K562 (cell line): ENCODE measurements at regions not wholly inside any gene's neighbourhood (a gene's known extent, or its start where the extent isn't known, plus 50 kb on each side); places are given as distances from the start of the nearest gene placed in this dataset.

Experiments used
- CTCF ChIP-seq, 3 experiments: IDR thresholded peaks in 2 of 3; conservative IDR thresholded peaks in 1 of 3; 2 replicates each; pipeline ENCODE4 v1.5.1; 2011 to 2012; ENCODE audit warnings: low read length in 3 of 3, mild to moderate bottlenecking in 3 of 3, control low read depth in 2 of 3, improper control_type of control experiment in 1 of 3, inconsistent platforms in 1 of 3, low read depth in 1 of 3, mixed read lengths in 1 of 3, moderate library complexity in 1 of 3; ENCODE audit not compliant: insufficient read depth in 2 of 3
- ELK1 ChIP-seq: sonication (generic); formaldehyde crosslinking; IDR thresholded peaks from 2 replicates; pipeline ENCODE4 v1.8.1; 2022; ENCODE audit warnings: missing genetic modification reagents
- KLF16 ChIP-seq: IDR thresholded peaks from 2 replicates; pipeline ENCODE4 v1.6.1; 2016; ENCODE audit warnings: antibody characterized with exemption
- NFIC ChIP-seq: fragments of 450-650 bp; IDR thresholded peaks from 2 replicates; pipeline ENCODE4 v1.6.1; 2017; ENCODE audit warnings: mild to moderate bottlenecking, inconsistent platforms
- RBM34 ChIP-seq: fragments of 200-400 bp; formaldehyde crosslinking; IDR thresholded peaks from 2 replicates; pipeline ENCODE4 v1.6.1; 2018; ENCODE audit warnings: low read length, borderline replicate concordance; ENCODE audit not compliant: insufficient read depth
- SIN3B ChIP-seq: fragments of 450-650 bp; IDR thresholded peaks from 2 replicates; pipeline ENCODE4 v1.6.1; 2017; ENCODE audit warnings: low read depth, mild to moderate bottlenecking, moderate library complexity
- SMARCB1 ChIP-seq: IDR thresholded peaks from 2 replicates; pipeline ENCODE4 v1.6.1; 2011; ENCODE audit warnings: improper control_type of control experiment, low read depth; ENCODE audit not compliant: insufficient read length
- ZNF668 ChIP-seq: fragments of 250-450 bp; sonication (Bioruptor Pico); IDR thresholded peaks from 2 replicates; pipeline ENCODE4 v1.8.0; 2022; ENCODE audit warnings: mild to moderate bottlenecking, inconsistent platforms
- TF ChIP-seq, protein P1 (sequence below): fragments of 450-650 bp; IDR thresholded peaks from 2 replicates; pipeline ENCODE4 v1.6.1; 2016; ENCODE audit warnings: low read depth

- TF ChIP-seq RBM34 = no peak
- no peak for TF ChIP-seq KLF16
- TF ChIP-seq, protein P1, sequence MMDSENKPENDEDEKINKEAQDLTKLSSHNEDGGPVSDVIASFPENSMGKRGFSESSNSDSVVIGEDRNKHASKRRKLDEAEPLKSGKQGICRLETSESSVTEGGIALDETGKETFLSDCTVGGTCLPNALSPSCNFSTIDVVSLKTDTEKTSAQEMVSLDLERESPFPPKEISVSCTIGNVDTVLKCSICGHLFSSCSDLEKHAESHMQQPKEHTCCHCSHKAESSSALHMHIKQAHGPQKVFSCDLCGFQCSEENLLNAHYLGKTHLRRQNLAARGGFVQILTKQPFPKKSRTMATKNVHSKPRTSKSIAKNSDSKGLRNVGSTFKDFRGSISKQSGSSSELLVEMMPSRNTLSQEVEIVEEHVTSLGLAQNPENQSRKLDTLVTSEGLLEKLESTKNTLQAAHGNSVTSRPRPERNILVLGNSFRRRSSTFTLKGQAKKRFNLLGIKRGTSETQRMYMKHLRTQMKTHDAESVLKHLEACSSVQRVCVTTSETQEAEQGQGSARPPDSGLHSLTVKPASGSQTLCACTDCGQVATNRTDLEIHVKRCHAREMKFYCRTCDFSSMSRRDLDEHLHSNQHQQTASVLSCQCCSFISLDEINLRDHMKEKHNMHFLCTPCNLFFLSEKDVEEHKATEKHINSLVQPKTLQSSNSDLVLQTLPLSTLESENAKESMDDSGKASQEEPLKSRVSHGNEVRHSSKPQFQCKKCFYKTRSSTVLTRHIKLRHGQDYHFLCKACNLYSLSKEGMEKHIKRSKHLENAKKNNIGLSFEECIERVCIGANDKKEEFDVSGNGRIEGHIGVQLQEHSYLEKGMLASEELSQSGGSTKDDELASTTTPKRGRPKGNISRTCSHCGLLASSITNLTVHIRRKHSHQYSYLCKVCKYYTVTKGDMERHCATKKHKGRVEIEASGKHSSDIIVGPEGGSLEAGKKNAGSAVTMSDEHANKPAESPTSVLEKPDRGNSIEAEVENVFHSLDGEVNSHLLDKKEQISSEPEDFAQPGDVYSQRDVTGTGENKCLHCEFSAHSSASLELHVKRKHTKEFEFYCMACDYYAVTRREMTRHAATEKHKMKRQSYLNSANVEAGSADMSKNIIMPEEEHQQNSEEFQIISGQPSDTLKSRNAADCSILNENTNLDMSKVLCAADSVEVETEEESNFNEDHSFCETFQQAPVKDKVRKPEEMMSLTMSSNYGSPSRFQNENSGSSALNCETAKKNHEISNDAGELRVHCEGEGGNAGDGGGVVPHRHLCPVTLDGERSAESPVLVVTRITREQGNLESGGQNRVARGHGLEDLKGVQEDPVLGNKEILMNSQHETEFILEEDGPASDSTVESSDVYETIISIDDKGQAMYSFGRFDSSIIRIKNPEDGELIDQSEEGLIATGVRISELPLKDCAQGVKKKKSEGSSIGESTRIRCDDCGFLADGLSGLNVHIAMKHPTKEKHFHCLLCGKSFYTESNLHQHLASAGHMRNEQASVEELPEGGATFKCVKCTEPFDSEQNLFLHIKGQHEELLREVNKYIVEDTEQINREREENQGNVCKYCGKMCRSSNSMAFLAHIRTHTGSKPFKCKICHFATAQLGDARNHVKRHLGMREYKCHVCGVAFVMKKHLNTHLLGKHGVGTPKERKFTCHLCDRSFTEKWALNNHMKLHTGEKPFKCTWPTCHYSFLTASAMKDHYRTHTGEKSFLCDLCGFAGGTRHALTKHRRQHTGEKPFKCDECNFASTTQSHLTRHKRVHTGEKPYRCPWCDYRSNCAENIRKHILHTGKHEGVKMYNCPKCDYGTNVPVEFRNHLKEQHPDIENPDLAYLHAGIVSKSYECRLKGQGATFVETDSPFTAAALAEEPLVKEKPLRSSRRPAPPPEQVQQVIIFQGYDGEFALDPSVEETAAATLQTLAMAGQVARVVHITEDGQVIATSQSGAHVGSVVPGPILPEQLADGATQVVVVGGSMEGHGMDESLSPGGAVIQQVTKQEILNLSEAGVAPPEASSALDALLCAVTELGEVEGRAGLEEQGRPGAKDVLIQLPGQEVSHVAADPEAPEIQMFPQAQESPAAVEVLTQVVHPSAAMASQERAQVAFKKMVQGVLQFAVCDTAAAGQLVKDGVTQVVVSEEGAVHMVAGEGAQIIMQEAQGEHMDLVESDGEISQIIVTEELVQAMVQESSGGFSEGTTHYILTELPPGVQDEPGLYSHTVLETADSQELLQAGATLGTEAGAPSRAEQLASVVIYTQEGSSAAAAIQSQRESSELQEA = no peak
- TF ChIP-seq ZNF668 (CRISPR knock-in tag) = no peak
- TF ChIP-seq NFIC = no peak
- no peak for TF ChIP-seq ELK1 (CRISPR knock-in tag)
- TF ChIP-seq SIN3B = no peak
- TF ChIP-seq SMARCB1 = no peak
- TF ChIP-seq CTCF (IDR thresholded peaks at IDR 0.05 in 2 of 3, conservative IDR thresholded peaks at IDR 0.05 in 1 of 3; ENCODE audit: insufficient read depth in 2 of 3, low read depth in 1 of 3, low read length in 3 of 3) = no peak
These were observed 124.3 kb downstream of the DLL1 start for GRCh38 chr6:170166511-170167122.
